Fibroblast of lung (primary cell): ENCODE measurements at regions not wholly inside any gene's neighbourhood (a gene's known extent, or its start where the extent isn't known, plus 50 kb on each side); places are given as distances from the start of the nearest gene placed in this dataset.

Experiments used
- CTCF ChIP-seq, 2 donors: IDR thresholded peaks in 1 of 2; conservative IDR thresholded peaks in 1 of 2; 1 replicate in 1 of 2; 2 replicates in 1 of 2; pipeline ENCODE4 v1.5.1; 2011 to 2012; ENCODE audit warnings: low read length in 2 of 2, control low read depth in 1 of 2, inconsistent platforms in 1 of 2, low read depth in 1 of 2, mild to moderate bottlenecking in 1 of 2
- EZH2 ChIP-seq: IDR thresholded peaks from 2 replicates; pipeline ENCODE4 v1.5.1; 2012; ENCODE audit warnings: low read length, control low read depth, mild to moderate bottlenecking; ENCODE audit errors: missing control alignments

DNA sequence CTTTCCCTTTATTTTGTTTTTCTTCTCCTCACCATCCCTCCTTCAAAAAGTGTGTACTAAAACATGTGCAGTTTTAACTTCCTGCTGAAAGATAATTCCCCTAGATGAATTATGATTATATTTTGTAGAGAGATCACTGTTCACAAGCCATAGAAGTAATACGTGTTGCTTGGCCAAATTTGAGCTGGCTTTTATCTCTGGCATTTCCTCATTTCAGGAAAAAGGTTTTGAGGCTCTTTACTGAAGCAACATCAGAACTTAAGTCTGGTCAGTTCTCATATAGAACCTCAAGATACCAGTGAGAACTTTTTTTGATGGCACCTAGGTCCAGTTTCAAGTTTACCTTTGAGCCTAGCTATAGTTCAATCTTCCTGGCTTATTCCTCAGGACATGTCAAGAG is 463.3 kb downstream of the INHBA start:
- TF ChIP-seq EZH2 (no peak), CTCF (conservative IDR thresholded peaks at IDR 0.05 in 1 of 2, IDR thresholded peaks at IDR 0.05 in 1 of 2; ENCODE audit: low read depth in 1 of 2, low read length in 2 of 2) (no peak)
